ENCODE measurements at regions not wholly inside any gene's neighbourhood (a gene's known extent, or its start where the extent isn't known, plus 50 kb on each side); places are given as distances from the start of the nearest gene placed in this dataset.
"Not testable (repeated sequence)": the region's sequence is repeated elsewhere in the genome, so short reads cannot be mapped to it uniquely, and the experiment has no call there.

GRCh38 chr12:58069268-58069963 is 128.0 kb downstream of the ATP23 start:
- peak; percentile 17 for DNase-seq

GRCh38 chr12:58071994-58072393 is 130.6 kb downstream of the ATP23 start:
- DNase-seq = peak; percentile 78

- no peak for DNase-seq
Measured at GRCh38 chr12:58074259-58074658, 132.9 kb downstream of the ATP23 start.

GRCh38 chr12:58079806-58080205 is 138.4 kb downstream of the ATP23 start:
- no peak for DNase-seq

- DNase-seq = no peak
Measured at GRCh38 chr12:58081488-58081887, 140.1 kb downstream of the ATP23 start.

- no peak for DNase-seq
Measured at GRCh38 chr12:58082996-58083395, 141.6 kb downstream of the ATP23 start.

GRCh38 chr12:58086006-58086405 is 144.6 kb downstream of the ATP23 start:
- no peak for DNase-seq

- DNase-seq = no peak
Measured at GRCh38 chr12:58086930-58087329, 145.6 kb downstream of the ATP23 start.

- DNase-seq = no peak
Measured at GRCh38 chr12:58087423-58088127, 146.2 kb downstream of the ATP23 start.

GRCh38 chr12:58089588-58089987 is 148.2 kb downstream of the ATP23 start:
- DNase-seq = no peak

- no peak for DNase-seq
Measured at GRCh38 chr12:58090685-58091084, 149.3 kb downstream of the ATP23 start.

GRCh38 chr12:58095002-58095401 is 153.6 kb downstream of the ATP23 start:
- no peak for DNase-seq

GRCh38 chr12:58097741-58098140 is 156.4 kb downstream of the ATP23 start:
- no peak for DNase-seq

GRCh38 chr12:58099476-58099875 is 158.1 kb downstream of the ATP23 start:
- DNase-seq = no peak

- peak; percentile 29 for DNase-seq
Measured at GRCh38 chr12:58104351-58104755, 163.0 kb downstream of the ATP23 start.

GRCh38 chr12:58105225-58106119 is 164.1 kb downstream of the ATP23 start:
- no peak for DNase-seq

- no peak for DNase-seq
Measured at GRCh38 chr12:58106195-58106594, 164.8 kb downstream of the ATP23 start.

GRCh38 chr12:58117201-58117600 is 175.8 kb downstream of the ATP23 start:
- no peak for DNase-seq

GRCh38 chr12:58117667-58118066 is 176.3 kb downstream of the ATP23 start:
- no peak for DNase-seq

GRCh38 chr12:58125761-58126160 is 184.4 kb downstream of the ATP23 start:
- not testable (repeated sequence) for DNase-seq

- DNase-seq = no peak
Measured at GRCh38 chr12:58131986-58132755, 190.8 kb downstream of the ATP23 start.

- no peak for DNase-seq
Measured at GRCh38 chr12:58138424-58138823, 197.1 kb downstream of the ATP23 start.

- no peak for DNase-seq
Measured at GRCh38 chr12:58139894-58140293, 198.5 kb downstream of the ATP23 start.

Data from eye (tissue), 1 donor.